ENCODE measurements at regions not wholly inside any gene's neighbourhood (a gene's known extent, or its start where the extent isn't known, plus 50 kb on each side); places are given as distances from the start of the nearest gene placed in this dataset. TPM values are rescaled to one million over a fixed set of nuclear protein-coding genes. Genes with fewer than 3 reads are reported as not detected.
A peak's percentile ranks its signal among the peaks of the same experiment; 100 is the strongest.

GRCh38 chr5:143456952-143457547, 53.6 kb upstream of the NR3C1 start:
- H3K4me3 ChIP-seq (ENCODE audit: low read depth, low read length), result no peak overlapping the region
- peak; percentile 51 for DNase-seq (ENCODE audit: low read depth)
- TF ChIP-seq CTCF (IDR thresholded peaks at IDR 0.05; ENCODE audit: insufficient read depth, low read depth, low read length), result no peak

DNA sequence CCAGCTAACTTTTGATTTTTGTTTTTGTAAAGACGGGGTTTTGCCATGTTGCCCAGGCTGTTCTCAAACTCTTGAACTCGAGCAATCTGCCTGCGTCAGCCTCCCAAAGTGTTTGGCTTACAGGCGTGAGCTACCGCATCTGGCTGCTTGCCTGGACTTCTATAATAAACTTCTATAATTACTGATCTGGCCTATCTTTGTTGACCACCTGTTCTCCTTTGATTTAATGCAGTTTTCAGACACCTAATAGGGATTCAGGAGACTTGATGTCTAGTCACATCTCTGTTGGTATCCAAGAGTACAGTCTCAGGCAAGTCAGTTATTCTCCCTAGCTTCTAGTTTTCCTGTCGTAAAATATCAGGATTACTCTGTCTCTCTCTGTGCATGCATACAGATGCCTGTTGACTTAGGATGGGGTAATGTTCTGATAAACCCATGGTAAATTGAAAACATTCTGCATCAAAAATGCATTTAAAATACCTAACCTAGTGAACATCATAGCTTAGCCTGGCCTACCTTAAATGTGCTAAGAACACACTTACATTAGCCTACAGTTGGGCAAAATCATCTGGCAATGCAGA, 51.5 kb upstream of the NR3C1 start:
- H3K4me3 ChIP-seq (ENCODE audit: low read depth, low read length), result no peak overlapping the region
- no peak for TF ChIP-seq CTCF (IDR thresholded peaks at IDR 0.05; ENCODE audit: insufficient read depth, low read depth, low read length)
- no peak for DNase-seq (ENCODE audit: low read depth)

DNA sequence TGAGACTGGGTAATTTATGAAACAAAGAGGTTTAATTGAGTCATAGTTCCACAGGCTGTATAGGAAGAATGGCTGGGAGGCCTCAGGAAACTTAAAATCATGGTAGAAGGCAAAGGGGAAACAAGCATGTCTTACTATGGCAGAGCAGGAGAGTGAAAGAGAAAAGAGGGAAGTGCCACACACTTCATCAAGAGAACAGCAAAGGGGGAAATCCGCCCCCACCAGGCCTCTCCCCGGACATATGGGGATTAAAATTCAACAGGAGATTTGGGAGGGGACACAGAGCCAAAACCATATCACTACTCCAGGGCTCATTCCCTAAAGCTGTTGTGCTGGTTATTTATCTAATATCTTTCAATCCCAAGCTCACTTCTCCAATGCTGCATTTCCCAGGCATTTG, 50.2 kb upstream of the NR3C1 start:
- H3K4me3 ChIP-seq (ENCODE audit: low read depth, low read length), result no peak overlapping the region
- no peak for DNase-seq (ENCODE audit: low read depth)
- TF ChIP-seq CTCF (IDR thresholded peaks at IDR 0.05; ENCODE audit: insufficient read depth, low read depth, low read length), result no peak

Small RNA genes lying in the stretch of these regions (small RNA-seq; reads per million reads assigned to genes)
- gene MIR5197 (not detected), gene RNU7-156P (not detected)

Data from fibroblast of villous mesenchyme (primary cell).